HCT116 (cell line): ENCODE measurements at regions not wholly inside any gene's neighbourhood (a gene's known extent, or its start where the extent isn't known, plus 50 kb on each side); places are given as distances from the start of the nearest gene placed in this dataset.

Experiments used
- ATAC-seq: fragments of 200-7000 bp; cut with Tn5 transposase; 2 replicates; pipeline ENCODE4 v1.9.1; 2020; ENCODE audit warnings: mild to moderate bottlenecking, moderate library complexity
- BruUV-seq: library from RNA; stranded (reverse); fragments of 400-500 nt; replicated peaks from 2 replicates; lab custom pipeline; 2021; lab: Mats Ljungman, UMichigan
- CTCF ChIA-PET: fragments of 300-600 bp; sonication (Branson Sonifier 250); formaldehyde crosslinking; loops from one replicate; lab custom pipeline; 2021; ENCODE audit warnings: antibody characterized with exemption; lab: Charles Lee
- POLR2A ChIA-PET: fragments of 300-600, 350-600 bp; sonication (Branson Sonifier 250); formaldehyde crosslinking; loops from one replicate; lab custom pipeline; 2021; ENCODE audit warnings: antibody characterized with exemption; lab: Charles Lee
- RAD21 ChIA-PET, 2 experiments: fragments of 300-600 bp; sonication (Branson Sonifier 250); formaldehyde crosslinking; loops; one replicate each; lab custom pipeline; 2023; ENCODE audit warnings: low total read pairs in 2 of 2; ENCODE audit not compliant: uncharacterized antibody in 2 of 2, unreplicated experiment in 2 of 2, low non-redundant PET in 1 of 2; lab: Charles Lee
- DNase-seq: peaks from one replicate; pipeline ENCODE4 v3.0.0-alpha.2; 2010; ENCODE audit warnings: low read depth, low spot score
- H2AFZ ChIP-seq: fragments of 200-600 bp; shearing (Covaris generic), sonication (generic); 2 replicates; pipeline ENCODE4 v1.6.1; 2017; ENCODE audit warnings: low read depth, mixed run types, mixed read lengths, antibody characterized with exemption, low read length; ENCODE audit not compliant: poor library complexity, severe bottlenecking
- H3K27ac ChIP-seq: 2 replicates; pipeline ENCODE4 v1.5.1; 2012; ENCODE audit warnings: low read depth, low read length
- H3K27me3 ChIP-seq: fragments of 200-600 bp; sonication (generic); 2 replicates; pipeline ENCODE4 v1.6.1; 2016; ENCODE audit warnings: mixed run types, low read length, mixed read lengths; ENCODE audit not compliant: insufficient read depth
- H3K36me3 ChIP-seq, 2 experiments: fragments of 200-500 bp in 1 of 2; fragments of 200-600 bp in 1 of 2; sonication (Bioruptor generic) in 1 of 2; sonication (generic) in 1 of 2; 2 replicates each; pipeline versions ENCODE4 v1.5.1 to v1.6.1; 2014 to 2016; ENCODE audit warnings: low read length in 2 of 2, inconsistent platforms in 1 of 2, mixed read lengths in 1 of 2, mixed run types in 1 of 2; ENCODE audit not compliant: insufficient read depth in 2 of 2, control insufficient read depth in 1 of 2
- H3K4me1 ChIP-seq, 2 experiments: fragments of 200-600 bp in 1 of 2; sonication (generic) in 1 of 2; 2 replicates each; pipeline versions ENCODE4 v1.5.1 to v1.6.1; 2012 to 2017; ENCODE audit warnings: low read length in 2 of 2, inconsistent platforms in 1 of 2, mild to moderate bottlenecking in 1 of 2, mixed read lengths in 1 of 2, mixed run types in 1 of 2, moderate library complexity in 1 of 2; ENCODE audit not compliant: insufficient read depth in 2 of 2, control insufficient read depth in 1 of 2
- H3K4me2 ChIP-seq: fragments of 200-600 bp; sonication (generic); 2 replicates; pipeline ENCODE4 v1.6.1; 2017; ENCODE audit warnings: mixed run types, low read length, mixed read lengths
- H3K4me3 ChIP-seq, 2 experiments: fragments of 200-600 bp in 1 of 2; sonication (generic) in 1 of 2; replicated peaks in 1 of 2; 2 replicates each; pipeline ENCODE4 v1.5.1; 2011 to 2016; ENCODE audit warnings: low read length in 2 of 2, control low read depth in 1 of 2, low read depth in 1 of 2, mild to moderate bottlenecking in 1 of 2, mixed read lengths in 1 of 2, mixed run types in 1 of 2
- H3K79me2 ChIP-seq: fragments of 200-600 bp; sonication (generic); 2 replicates; pipeline ENCODE4 v1.6.1; 2017; ENCODE audit warnings: mild to moderate bottlenecking, mixed run types, low read length, moderate library complexity, mixed read lengths; ENCODE audit not compliant: insufficient read depth
- H3K9ac ChIP-seq: fragments of 200-600 bp; sonication (generic); 2 replicates; pipeline ENCODE4 v1.6.1; 2016; ENCODE audit warnings: low read length, mixed read lengths
- H3K9me2 ChIP-seq: fragments of 200-600 bp; sonication (generic), shearing (Covaris generic); 2 replicates; pipeline ENCODE4 v1.6.1; 2017; ENCODE audit warnings: mixed run types, mild to moderate bottlenecking, moderate library complexity; ENCODE audit not compliant: insufficient read depth
- H3K9me3 ChIP-seq, 2 experiments: fragments of 200-500 bp in 1 of 2; fragments of 200-600 bp in 1 of 2; sonication (Bioruptor generic) in 1 of 2; sonication (generic) in 1 of 2; 2 replicates each; pipeline ENCODE4 v1.6.1; 2014 to 2017; ENCODE audit warnings: low read length in 2 of 2, mixed read lengths in 2 of 2, inconsistent platforms in 1 of 2, low read depth in 1 of 2, mild to moderate bottlenecking in 1 of 2, mixed run types in 1 of 2, moderate library complexity in 1 of 2; ENCODE audit not compliant: control insufficient read depth in 1 of 2, insufficient read depth in 1 of 2
- H4K20me1 ChIP-seq: fragments of 200-600 bp; sonication (generic), shearing (Covaris generic); 2 replicates; pipeline ENCODE4 v1.6.1; 2017; ENCODE audit warnings: mixed run types, mild to moderate bottlenecking, moderate library complexity; ENCODE audit not compliant: insufficient read depth
- ATF3 ChIP-seq: IDR thresholded peaks from 2 replicates; pipeline ENCODE4 v1.6.1; 2012
- CTCF ChIP-seq, 3 experiments: fragments of 200-600 bp in 1 of 3; sonication (generic) in 1 of 3; IDR thresholded peaks in 2 of 3; conservative IDR thresholded peaks in 1 of 3; 2 replicates each; pipeline ENCODE4 v1.5.1; 2012 to 2017; ENCODE audit warnings: low read depth in 2 of 3, low read length in 2 of 3, antibody characterized with exemption in 1 of 3, borderline replicate concordance in 1 of 3, control low read depth in 1 of 3, mild to moderate bottlenecking in 1 of 3, mixed read lengths in 1 of 3, mixed run types in 1 of 3, moderate library complexity in 1 of 3; ENCODE audit not compliant: insufficient read depth in 1 of 3
- EGR1 ChIP-seq: IDR thresholded peaks from 2 replicates; pipeline ENCODE4 v1.6.1; 2012; ENCODE audit warnings: low read depth
- ELF1 ChIP-seq: IDR thresholded peaks from 2 replicates; pipeline ENCODE4 v1.6.1; 2012; ENCODE audit warnings: low read depth, borderline replicate concordance
- EZH2 ChIP-seq: fragments of 200-600 bp; sonication (generic); IDR thresholded peaks from 2 replicates; pipeline ENCODE4 v1.6.1; 2017; ENCODE audit warnings: antibody characterized with exemption, mixed run types
- FOSL1 ChIP-seq: IDR thresholded peaks from 2 replicates; pipeline ENCODE4 v1.6.1; 2012; ENCODE audit warnings: low read depth
- JUND ChIP-seq: IDR thresholded peaks from 2 replicates; pipeline ENCODE4 v1.6.1; 2012
- MAX ChIP-seq: IDR thresholded peaks from 2 replicates; pipeline ENCODE4 v1.6.1; 2012
- POLR2AphosphoS5 ChIP-seq: IDR thresholded peaks from 2 replicates; pipeline ENCODE4 v1.6.1; 2011; ENCODE audit warnings: mild to moderate bottlenecking, low read depth, low read length, moderate library complexity
- RAD21 ChIP-seq: IDR thresholded peaks from 2 replicates; pipeline ENCODE4 v1.6.1; 2012; ENCODE audit warnings: low read depth, mild to moderate bottlenecking
- SIN3A ChIP-seq: IDR thresholded peaks from 2 replicates; pipeline ENCODE4 v1.6.1; 2012; ENCODE audit warnings: low read depth
- SP1 ChIP-seq: IDR thresholded peaks from 2 replicates; pipeline ENCODE4 v1.6.1; 2012; ENCODE audit warnings: low read depth
- SRF ChIP-seq: IDR thresholded peaks from 2 replicates; pipeline ENCODE4 v1.6.1; 2012; ENCODE audit warnings: low read depth
- TCF7L2 ChIP-seq: IDR thresholded peaks from 2 replicates; pipeline ENCODE4 v1.7.0; 2011; ENCODE audit warnings: borderline replicate concordance, inconsistent platforms; ENCODE audit not compliant: insufficient read depth, insufficient read length; ENCODE audit errors: extremely low read depth
- YY1 ChIP-seq: IDR thresholded peaks from 2 replicates; pipeline ENCODE4 v1.6.1; 2011; ENCODE audit warnings: low read length, low read depth, moderate library complexity, mild to moderate bottlenecking; ENCODE audit not compliant: insufficient replicate concordance; ENCODE audit errors: extremely low read depth
- ZBTB33 ChIP-seq: IDR thresholded peaks from 2 replicates; pipeline ENCODE4 v1.6.1; 2011; ENCODE audit warnings: mild to moderate bottlenecking, low read length, moderate library complexity; ENCODE audit not compliant: insufficient replicate concordance; ENCODE audit errors: extremely low read depth
- ZNF274 ChIP-seq: fragments of 200-500 bp; sonication (Bioruptor generic); IDR thresholded peaks from 2 replicates; pipeline ENCODE4 v1.6.1; 2014; ENCODE audit warnings: mild to moderate bottlenecking, low read depth, low read length, inconsistent platforms
- intact Hi-C: fragments of 100-400 bp; cut with micrococcal nuclease; formaldehyde crosslinking; loops from 2 replicates; pipeline ENCODE4 v1.10.0; 2022

- TF ChIP-seq CTCF (IDR thresholded peaks at IDR 0.05 in 2 of 3, conservative IDR thresholded peaks at IDR 0.05 in 1 of 3; ENCODE audit: borderline replicate concordance in 1 of 3, insufficient read depth in 1 of 3, low read depth in 2 of 3, low read length in 2 of 3), result no peak
- no peak for TF ChIP-seq SRF
- TF ChIP-seq FOSL1, result no peak
Observed at GRCh38 chr7:68394131-68394530, 1204.1 kb upstream of the AUTS2 start (continued).

DNA sequence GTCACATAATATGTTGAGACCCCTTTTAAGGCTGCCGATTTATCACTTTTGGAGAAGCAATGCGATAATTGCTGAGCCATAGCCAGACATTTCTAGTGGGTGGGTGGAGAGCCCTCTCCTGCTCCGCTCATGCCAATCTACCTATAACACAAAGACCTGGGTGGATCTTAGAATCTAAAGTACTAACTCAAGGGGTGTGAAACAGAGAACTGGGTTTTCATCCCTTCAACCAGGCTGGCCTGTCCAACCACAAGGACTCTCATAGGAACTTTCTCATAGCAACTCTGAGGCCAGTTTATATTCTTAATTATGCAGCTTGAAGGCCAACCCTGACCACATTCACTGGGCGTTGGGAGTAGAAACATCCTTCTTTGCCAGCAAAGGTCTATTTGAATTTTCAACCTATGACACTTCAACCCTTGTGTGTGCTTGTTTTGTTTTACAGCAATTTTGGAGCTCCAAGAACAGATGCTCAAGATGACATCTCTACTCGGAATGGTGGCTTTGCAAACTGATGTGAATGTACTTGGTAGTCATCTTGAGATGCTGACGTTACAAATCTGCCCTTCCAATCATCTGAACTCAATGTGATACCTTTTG is 1198.2 kb upstream of the AUTS2 start:
- no peaks in the 10 kb centered on the region for H3K9me2 ChIP-seq
- no peak for ATAC-seq
- no peak for TF ChIP-seq YY1
- no peak for TF ChIP-seq SRF
- no peak for TF ChIP-seq POLR2AphosphoS5
- TF ChIP-seq ZBTB33, result no peak
- TF ChIP-seq TCF7L2, result no peak
- TF ChIP-seq SP1, result no peak
- TF ChIP-seq FOSL1, result no peak
- TF ChIP-seq EZH2, result no peak
- TF ChIP-seq CTCF (IDR thresholded peaks at IDR 0.05 in 2 of 3, conservative IDR thresholded peaks at IDR 0.05 in 1 of 3; ENCODE audit: borderline replicate concordance in 1 of 3, insufficient read depth in 1 of 3, low read depth in 2 of 3, low read length in 2 of 3), result no peak
- TF ChIP-seq ZNF274, result no peak
- no peak for TF ChIP-seq RAD21
- TF ChIP-seq JUND, result no peak
- TF ChIP-seq EGR1, result no peak
- no peak for TF ChIP-seq ATF3
- no peak for TF ChIP-seq MAX
- TF ChIP-seq ELF1, result no peak
- TF ChIP-seq SIN3A, result no peak
- TF ChIP-seq, all 23 proteins: peak for 0
- no peak overlapping the region for H3K9ac ChIP-seq
- H3K4me2 ChIP-seq, result no peak overlapping the region
- no peaks in the 10 kb centered on the region for H3K36me3 ChIP-seq
- H3K79me2 ChIP-seq, result no peaks in the 10 kb centered on the region
- no peak for DNase-seq
- no peak overlapping the region for H3K27ac ChIP-seq
- H2AFZ ChIP-seq, result no peak overlapping the region
- ChIA-PET RAD21 (no interaction called here), POLR2A (no interaction called here), CTCF (no interaction called here)
- peaks cover 0 to 8% of the 10 kb centered on the region in 2 experiments; a peak in 1 of 4 replicates for H3K9me3 ChIP-seq
- intact Hi-C loops, result no loop called here
- H4K20me1 ChIP-seq, result no peaks in the 10 kb centered on the region
- H3K4me1 ChIP-seq, result no peaks in the 10 kb centered on the region
- BruUV-seq, result no TSS peak
- H3K4me3 ChIP-seq, result no peak overlapping the region
- no peaks in the 10 kb centered on the region for H3K27me3 ChIP-seq
